NCI-H128 (cell line): ENCODE measurements at regions not wholly inside any gene's neighbourhood (a gene's known extent, or its start where the extent isn't known, plus 50 kb on each side); places are given as distances from the start of the nearest gene placed in this dataset.
"Not testable (repeated sequence)": the region's sequence is repeated elsewhere in the genome, so short reads cannot be mapped to it uniquely, and the experiment has no call there.

Experiments
- DNase-seq: peaks from one replicate; lab custom pipeline; 2025; ENCODE audit not compliant: unreplicated experiment; lab: John Stamatoyannopoulos, UW

DNA sequence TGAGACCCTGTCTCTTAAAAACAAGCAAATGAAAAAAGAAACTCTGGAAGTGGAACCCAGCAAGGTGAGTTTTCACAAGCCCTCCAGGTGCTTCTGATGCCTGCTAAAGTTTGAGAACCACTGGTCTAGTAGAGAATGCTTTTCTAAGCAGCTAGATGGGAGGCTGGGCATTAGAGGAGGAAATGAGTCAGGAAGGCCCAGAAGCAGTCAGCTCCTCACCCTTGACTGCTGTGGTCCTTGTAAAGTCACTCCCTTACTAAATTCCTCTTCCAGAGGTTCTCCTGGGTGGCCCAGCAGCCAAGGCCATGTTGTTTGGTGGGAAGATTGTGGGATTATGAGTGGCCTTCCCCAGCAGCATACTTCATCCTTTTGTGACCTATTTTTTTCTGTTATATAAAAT is 52.0 kb upstream of the FYN start:
- DNase-seq: no peak

DNA sequence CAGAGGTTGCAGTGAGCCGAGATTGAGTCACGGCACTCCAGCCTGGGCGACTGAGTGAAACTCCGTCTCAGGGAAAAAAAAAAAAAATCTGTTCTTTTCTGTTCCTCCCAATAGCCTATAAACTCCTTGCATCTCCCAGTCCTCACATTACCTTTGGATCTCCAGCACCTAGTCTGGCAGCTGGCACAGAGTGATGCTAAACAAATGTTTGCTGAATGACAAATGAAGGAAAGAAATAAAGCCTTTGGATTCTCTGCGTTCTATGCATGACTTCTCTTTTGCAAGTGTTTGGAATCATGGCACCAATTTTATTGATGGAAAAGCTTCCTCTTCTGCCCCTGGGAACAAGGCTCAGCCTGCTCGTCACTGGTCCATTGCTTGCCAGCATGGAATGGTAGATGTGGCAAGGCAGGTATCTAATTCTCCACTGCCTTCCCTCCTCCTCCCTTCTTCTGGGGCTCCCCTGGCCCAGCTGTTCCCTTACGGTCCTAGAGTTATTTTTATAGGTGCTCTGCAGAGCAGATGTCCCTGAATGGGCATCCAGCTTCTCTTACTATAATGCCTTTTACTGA is 53.6 kb upstream of the FYN start:
- no peak for DNase-seq

DNA sequence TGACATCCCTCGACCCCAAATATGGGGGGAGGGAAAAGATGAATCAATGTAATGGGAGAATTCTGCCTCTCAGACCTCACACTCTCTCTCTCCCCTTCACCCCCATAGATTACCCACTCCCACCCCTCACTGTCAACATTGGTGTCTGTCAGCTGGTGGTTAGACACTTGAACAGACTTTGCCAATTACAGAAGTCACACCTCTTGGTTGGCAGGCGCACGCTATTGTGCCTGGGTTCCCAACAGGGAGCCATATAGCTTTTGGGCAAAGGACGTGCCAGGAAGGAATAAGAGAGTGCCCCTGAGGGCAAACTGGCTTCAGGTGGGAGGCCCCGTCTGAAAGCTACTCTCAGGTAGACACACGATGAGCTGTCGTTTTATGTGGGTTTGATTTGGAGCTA is 54.1 kb upstream of the FYN start:
- DNase-seq: peak; percentile 49

DNA sequence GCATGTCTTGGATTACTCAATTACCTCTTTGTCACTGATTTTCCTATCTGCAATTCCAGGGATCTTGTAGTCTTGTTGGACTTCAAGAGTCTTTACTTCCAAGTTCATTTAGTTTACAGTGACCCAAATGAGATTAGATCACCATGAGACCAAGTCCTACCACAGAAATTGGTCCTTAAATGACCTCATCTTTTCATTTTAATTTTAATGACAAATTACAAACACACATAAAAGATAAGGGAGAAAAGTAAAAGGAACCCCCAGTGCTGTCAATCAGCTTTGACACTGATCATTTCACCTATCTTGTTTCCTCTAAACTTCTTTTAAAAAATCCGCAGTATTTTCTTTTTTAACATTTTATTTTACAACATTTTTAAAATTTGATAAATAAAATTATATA is 54.9 kb upstream of the FYN start:
- DNase-seq: no peak

DNA sequence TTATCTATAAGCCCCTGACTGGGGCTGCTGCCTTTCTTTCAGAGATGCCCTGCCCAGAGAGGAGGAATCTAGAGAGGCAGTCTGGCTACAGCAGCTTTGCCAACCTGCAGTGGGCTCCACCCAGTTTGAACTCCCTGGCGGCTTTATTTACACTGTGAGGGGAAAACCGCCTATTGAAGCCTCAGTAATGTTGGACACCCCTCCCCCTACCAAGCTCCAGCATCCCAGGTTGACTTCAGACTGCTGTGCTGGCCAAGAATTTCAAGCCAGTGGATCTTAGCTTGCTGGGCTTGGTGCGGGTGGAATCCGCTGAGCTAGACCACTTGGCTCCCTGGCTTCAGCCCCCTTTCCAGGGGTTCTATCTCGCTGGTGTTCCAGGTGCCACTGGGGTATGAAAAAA is 61.4 kb upstream of the FYN start:
- not testable (repeated sequence) for DNase-seq

DNA sequence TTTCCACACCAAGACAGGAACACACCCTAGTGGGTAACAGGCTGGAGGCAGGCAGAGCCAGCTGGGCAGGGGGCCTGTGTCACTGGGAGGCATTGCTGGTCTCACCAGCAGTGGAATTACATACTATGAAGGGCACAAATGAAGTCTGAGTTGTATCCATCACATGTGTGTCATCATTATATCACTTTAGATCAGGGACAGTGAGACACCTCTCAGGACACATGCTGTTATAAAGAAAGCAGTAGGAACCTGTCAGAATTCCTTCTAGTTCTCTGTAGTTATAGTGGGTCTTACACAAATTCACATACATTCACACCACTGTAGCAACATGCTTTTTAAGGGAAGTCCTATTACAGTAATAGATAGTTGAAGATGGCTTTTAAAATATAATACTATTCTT is 63.5 kb upstream of the FYN start:
- DNase-seq: no peak

DNA sequence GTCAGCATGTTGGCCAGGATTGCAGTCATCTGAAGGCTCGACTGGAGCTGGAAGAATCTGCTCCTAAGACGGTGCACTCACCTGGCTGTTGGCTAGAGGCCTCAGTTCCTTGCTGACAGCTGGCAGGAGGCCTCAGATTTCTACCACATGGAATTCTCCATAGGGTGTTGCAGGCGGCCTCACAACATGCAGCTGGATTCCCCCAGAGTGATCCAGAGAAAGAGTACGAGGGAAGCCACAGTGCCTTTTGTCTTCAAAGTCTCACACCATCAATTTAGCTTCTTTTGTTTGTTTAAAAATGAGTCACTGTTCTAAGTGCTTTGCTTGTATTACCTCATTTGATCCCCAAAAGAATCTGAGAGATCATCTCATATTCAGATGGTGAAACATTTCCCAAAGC is 65.5 kb upstream of the FYN start:
- no peak for DNase-seq

DNA sequence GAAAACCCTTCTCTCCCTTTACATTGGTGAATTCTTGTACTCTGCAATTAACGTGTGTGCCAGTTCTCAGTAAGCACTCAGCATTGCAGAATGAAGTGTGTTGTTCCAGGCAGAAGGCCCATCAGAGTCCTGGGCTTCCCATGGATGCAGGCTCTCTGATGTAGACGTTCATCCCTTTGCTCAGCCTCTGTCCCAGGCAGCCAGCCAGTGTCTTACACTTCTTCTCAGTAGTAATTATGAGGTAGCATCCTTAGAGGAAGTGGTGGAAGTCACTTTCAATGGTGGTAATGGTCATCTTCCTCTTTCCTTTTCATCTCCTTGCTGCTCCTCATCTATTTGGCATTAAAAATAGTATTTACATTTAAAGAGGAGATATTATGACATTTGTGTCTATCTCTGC is 66.7 kb upstream of the FYN start:
- DNase-seq: no peak

DNA sequence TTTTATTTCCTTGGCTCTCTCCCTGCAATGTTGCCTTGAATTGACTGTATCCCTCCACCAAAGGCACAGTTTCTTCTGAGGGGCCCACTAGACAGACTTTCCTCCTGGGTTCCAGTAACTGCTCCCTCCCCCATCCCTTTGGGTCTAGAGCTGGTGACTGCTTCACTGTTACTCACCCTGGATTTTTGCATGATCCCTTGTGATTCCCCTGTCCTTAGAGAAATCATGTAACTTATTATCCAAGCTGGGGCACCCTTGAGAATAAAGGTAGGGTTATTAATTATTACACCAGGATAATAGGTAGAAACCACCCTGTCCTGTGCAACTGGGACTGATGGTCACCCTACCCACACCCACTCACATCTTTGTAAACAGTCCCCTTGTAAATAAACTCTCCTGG is 67.5 kb upstream of the FYN start:
- no peak for DNase-seq

DNA sequence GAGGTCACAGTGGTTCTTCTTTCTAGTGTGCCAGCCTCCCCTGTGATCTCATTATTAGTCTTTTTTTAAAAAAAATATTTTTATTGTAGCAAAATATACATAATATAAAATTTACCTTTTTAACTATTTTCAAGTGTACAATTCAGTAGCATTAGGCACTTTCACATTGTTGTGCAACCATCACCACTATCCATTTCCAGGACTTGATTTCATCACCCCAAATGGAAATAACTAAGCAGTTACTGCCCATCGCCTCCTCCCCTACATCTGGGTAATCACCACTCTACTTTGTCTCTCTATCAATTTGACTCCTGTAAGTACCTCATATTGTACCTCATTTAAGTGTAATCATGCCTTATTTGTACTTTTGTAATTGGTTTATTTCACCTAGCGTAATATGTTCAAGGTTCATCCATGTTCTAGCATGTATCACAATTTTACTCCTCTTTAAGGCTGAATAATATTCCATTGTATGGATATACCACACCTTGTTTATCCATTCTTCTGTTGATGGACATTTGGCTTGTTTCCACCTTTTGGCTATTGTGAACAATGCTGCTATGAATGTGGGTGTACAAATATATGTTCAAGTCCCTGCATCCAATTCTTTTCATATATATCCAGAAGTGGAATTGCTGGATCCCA is 68.6 kb upstream of the FYN start:
- no peak for DNase-seq

DNA sequence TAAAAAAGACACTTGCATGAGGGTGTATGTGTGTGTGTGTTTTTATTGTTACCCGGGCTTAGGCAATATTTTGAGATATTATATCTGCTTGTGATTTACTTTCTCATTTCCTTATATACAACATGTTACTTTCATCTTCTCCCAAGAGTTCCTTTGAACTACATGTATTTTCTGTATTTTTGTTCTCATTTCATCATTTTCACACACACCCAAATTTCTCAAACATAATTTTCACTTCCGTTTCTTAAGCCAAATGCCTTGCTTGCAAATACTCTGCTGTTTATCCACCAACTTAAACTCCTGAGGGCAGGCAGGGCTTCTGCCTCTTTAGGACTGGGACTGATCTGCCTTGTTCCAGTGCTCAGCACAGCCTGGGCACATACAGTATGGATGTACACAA is 69.3 kb upstream of the FYN start:
- DNase-seq: no peak

DNA sequence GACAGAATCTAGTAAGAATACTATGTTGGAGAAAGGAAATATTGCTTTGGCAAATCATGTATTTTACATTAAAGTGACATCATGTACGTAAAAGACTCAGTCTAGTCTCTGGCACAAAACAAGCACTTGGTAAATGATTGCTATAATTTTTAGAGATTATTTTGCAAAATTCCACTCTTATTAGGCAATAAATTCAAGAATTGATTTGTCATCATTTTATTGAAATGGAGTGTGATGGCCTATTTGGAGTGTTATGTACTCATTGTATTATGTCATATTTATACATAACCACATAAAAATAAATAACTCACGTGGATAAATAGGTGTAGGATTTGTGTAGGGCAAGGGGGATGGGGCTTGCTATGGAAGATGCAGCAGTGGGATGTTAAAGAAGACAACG is 70.0 kb upstream of the FYN start:
- no peak for DNase-seq

DNA sequence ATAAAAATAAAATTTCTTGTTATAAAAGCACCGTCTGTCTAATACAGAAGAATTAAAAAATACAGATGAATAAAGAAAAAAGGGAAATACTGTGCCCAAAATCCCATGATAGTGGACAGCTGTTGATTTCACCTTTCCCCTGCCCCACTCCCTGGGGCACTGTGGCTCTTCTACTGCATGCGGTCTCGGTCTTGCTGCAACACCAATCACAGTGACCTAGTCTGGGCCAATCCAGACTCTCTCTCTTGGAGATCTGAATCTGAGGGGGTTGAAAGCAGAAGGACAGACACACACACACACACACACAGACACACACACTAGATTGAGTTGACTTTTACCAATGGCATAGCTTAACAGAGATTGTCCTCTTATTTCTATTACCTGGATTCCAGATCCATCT is 70.5 kb upstream of the FYN start:
- DNase-seq: no peak

DNA sequence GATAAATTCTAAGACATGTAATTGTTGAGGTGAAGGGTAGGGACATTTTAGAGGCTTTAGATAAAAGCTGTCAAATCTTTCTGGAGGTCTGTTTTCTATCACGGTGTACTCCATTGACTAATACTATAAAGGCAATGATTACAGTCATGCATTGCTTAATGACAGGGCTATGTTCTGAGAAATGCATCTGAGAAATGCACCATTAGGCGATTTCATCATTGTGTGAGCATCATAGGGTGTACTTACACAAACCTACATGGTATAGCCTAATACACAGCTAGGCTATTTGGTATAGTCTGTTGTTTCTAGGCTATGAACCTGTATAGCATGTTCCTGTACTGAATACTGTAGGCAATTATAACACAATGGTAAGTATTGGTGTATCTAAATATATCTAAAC is 71.3 kb upstream of the FYN start:
- DNase-seq: no peak

DNA sequence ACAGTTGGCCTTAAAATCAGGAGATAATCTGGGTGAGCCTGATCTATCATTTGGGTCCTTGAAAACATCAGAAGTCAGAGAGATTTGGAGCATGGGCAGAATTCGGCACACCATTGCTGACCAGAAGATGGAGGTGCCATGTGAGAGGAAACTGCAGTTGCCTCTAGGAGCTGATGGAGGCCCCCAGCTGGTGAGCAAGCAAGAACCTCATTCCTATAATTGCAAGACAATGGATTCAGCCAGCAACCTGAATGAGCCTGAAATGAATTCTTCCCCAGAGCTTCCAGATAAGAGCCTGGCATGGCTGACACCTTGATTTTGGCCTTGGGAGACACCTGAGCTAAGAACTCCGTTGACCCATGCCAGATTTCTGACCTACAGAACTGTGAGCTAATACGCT is 76.3 kb upstream of the FYN start:
- DNase-seq: no peak

DNA sequence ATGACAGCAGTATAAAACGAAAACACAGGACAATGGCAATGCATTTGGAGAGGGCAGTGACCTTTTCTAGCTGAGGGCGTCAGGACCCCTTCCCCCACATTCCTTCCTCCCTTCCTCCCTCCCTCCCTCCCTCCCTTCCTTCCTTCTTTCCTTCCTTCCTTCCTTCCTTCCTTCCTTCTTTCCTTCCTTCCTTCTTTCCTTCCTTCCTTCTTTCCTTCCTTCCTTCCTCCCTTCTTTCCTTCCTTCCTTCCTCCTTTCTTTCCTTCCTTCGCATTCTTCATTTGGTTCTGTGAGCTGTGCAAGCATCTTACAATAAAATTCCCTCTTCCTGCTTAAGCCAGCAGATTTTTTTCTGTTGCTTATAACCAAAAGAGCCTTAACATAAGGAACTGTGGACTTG is 76.7 kb upstream of the FYN start:
- DNase-seq: not testable (repeated sequence)

DNA sequence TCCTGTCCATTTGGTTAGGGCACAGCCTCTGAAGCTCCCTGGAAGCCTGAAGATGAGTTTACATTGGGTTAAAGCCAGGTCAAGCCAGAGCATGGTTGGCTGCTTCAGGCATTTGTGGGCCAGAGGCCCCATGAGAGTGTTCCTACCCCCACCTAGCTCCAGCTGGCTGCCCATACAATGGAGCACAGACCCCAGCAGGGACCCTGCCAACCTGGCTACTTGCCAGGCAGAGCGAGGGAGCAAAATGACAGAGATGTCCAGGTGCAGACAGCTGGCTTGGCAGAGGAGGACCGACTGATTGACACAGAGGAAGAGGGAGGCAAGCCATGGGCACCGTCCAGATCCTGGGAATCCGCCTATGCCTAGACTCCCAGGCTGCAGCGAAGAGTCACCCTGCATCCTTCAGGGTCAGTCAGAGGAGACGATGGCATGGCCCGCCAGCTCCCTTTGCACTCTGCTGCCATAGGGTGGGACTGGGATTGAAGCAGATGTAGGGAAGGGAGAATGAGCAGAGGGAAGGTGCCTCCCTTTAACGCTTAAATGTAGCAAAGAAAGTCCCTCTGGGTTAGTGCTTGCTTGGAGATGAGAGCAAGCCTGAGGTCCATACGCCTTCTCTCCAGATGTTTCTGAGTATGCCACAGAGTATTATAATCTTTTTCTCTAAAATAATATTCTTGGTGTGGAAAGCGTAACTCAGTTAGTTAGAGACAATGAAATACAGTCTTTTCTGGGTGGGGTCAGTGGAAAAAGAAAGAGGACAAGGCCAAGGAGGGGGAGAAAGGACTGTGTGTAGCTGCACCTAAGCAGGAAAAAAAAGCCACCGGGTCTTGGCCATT is 77.6 kb upstream of the FYN start:
- DNase-seq: peak; percentile 40

DNA sequence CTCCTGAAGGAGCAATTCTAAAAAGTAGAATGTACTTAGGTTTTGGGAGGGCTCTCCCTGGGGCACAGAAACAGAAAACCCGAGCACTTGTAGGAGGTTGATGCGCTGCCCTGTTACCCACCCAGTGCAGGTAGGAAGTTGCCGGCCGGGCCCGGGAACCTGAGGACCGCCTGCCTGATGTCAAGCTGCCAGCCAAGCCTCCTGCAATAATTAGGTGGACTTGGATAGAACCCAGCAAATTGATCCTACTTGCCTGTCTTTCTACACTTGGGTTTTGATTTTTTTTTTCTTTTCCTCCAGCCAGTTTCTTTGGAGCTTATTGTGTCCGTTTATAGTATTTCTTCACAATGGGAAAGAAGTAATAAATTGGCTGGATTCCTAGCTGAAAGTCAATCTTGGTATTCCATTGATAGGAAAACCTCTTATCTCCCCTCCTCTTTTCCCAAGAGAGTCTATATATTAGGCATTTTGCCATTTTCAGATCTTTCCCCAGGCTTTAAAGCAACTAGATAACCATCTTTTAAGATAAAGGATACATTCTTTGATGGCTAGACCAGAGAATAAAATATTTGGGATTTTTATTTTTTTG is 78.3 kb upstream of the FYN start:
- DNase-seq: no peak

DNA sequence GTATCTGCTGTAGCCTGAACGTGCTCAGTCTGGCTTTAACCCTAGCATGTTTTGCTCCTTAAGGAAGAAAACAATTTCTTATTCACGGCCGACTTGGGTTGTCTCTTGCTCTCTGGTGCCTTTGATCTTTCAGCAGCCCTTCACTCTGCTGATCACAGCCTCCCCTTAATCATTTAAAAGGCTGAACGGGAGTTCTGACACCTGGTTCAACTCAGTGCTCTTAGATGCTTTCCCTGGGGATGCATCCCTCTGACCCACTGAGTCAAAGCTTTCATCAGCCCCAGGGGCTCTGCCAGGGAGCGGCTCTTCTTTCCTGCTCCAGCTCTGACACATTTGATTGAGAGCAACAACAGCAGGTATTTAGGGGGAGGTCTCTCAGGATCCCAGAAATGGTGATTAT is 79.0 kb upstream of the FYN start:
- DNase-seq: no peak

DNA sequence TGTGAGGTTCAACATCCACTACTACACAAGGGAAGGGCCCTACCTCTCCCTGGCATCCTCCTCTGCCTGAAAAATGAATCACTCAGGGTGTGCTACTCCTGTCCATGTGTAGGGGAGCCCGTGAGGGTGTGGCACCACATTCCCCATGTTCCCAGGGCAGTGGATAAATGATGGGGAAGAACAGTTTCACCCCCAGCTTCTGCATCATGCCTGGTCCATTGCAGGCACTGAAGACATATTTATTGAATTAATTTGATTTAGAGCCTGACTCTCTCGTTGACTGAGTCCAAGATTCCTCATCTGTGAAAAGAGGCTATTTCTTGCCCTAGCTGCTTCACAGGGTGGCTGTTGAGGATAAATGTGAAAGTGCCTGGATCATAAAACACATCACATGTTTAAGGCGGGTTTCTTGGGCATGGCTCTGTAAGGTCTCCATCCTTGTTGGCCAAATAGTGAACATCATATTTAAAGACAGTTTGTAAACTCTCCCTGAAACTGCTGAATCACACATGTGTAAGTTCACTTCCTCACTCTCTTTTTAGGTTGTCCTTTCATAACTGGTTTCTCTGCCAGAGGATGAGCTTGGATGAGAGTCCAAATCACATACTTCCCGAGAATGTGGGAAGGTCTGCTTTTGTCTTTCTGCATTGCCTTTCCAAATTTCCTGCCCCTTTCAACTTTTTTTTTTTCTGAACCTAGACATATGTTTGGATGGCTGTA is 79.7 kb upstream of the FYN start:
- no peak for DNase-seq

DNA sequence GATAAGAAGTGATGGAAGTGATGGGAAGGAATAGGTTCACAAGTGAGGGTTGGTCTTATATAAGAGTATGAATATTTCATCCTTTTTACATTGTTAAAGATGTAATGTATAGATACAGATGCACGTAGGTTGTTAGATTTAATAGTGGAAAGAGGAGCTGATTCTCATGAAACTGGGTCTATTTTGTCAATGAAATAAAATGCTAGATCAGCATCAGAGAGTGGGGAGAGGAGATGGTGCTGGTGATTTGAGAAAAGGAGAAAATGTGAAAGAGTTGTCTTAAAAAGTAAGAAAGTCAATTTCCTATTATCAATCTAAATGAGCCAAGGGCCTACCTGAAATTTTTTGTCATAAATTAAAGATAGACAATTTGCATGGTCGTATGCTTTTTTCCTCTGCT is 82.8 kb upstream of the FYN start:
- no peak for DNase-seq
